HFF-Myc (cell line): ENCODE measurements at regions not wholly inside any gene's neighbourhood (a gene's known extent, or its start where the extent isn't known, plus 50 kb on each side); places are given as distances from the start of the nearest gene placed in this dataset.
"Not testable (repeated sequence)": the region's sequence is repeated elsewhere in the genome, so short reads cannot be mapped to it uniquely, and the experiment has no call there.

Source experiments
- DNase-seq: peaks from one replicate; pipeline ENCODE4 v3.0.0-alpha.2; 2011; ENCODE audit warnings: low read depth; ENCODE audit errors: extremely low read depth
- H3K4me3 ChIP-seq: replicated peaks from 2 replicates; pipeline ENCODE4 v1.5.1; 2011; ENCODE audit warnings: low read depth, mild to moderate bottlenecking, control low read depth, low read length
- CTCF ChIP-seq: IDR thresholded peaks from 2 replicates; pipeline ENCODE4 v1.5.1; 2012; ENCODE audit warnings: mild to moderate bottlenecking, low read depth, low read length, control low read depth; ENCODE audit errors: missing control alignments

- H3K4me3 ChIP-seq: no peak overlapping the region
- no peak for DNase-seq
- TF ChIP-seq CTCF: no peak
These were observed 185.4 kb downstream of the BCAS1 start for GRCh38 chr20:53884859-53885541.

GRCh38 chr20:53883098-53883911 is 187.1 kb downstream of the BCAS1 start:
- no peak for DNase-seq
- no peak for TF ChIP-seq CTCF
- H3K4me3 ChIP-seq: no peak overlapping the region

GRCh38 chr20:53882438-53882986 is 187.9 kb downstream of the BCAS1 start:
- H3K4me3 ChIP-seq, DNase-seq: not testable (repeated sequence)

- no peak for TF ChIP-seq CTCF
- no peak overlapping the region for H3K4me3 ChIP-seq
- no peak for DNase-seq
These were observed 189.0 kb downstream of the BCAS1 start for GRCh38 chr20:53881362-53881761.

GRCh38 chr20:53880108-53880641 is 190.2 kb downstream of the BCAS1 start:
- no peak for TF ChIP-seq CTCF
- H3K4me3 ChIP-seq: no peak overlapping the region
- DNase-seq: no peak

GRCh38 chr20:53879048-53879684 is 191.2 kb downstream of the BCAS1 start:
- DNase-seq: no peak
- no peak overlapping the region for H3K4me3 ChIP-seq
- no peak for TF ChIP-seq CTCF
